Nephron progenitor cell (in vitro differentiated cells): ENCODE measurements at regions not wholly inside any gene's neighbourhood (a gene's known extent, or its start where the extent isn't known, plus 50 kb on each side); places are given as distances from the start of the nearest gene placed in this dataset.

Experiments
- DNase-seq: peaks from one replicate; pipeline ENCODE4 v3.0.0; 2021
- H3K27ac Mint-ChIP-seq: 2 replicates; pipeline ENCODE4 v1.8.0; 2021; ENCODE audit warnings: mild to moderate bottlenecking, moderate library complexity, mixed read lengths
- H3K27me3 Mint-ChIP-seq: 2 replicates; pipeline ENCODE4 v1.8.0; 2021; ENCODE audit warnings: mild to moderate bottlenecking, low read depth, mixed read lengths; ENCODE audit not compliant: poor library complexity
- H3K36me3 Mint-ChIP-seq: 2 replicates; pipeline ENCODE4 v1.8.0; 2021; ENCODE audit warnings: low read depth, mixed read lengths
- H3K4me1 Mint-ChIP-seq: 2 replicates; pipeline ENCODE4 v1.8.0; 2021; ENCODE audit warnings: mixed read lengths
- H3K4me3 Mint-ChIP-seq: 2 replicates; pipeline ENCODE4 v1.8.0; 2021; ENCODE audit warnings: mild to moderate bottlenecking, moderate library complexity, mixed read lengths
- H3K9me3 Mint-ChIP-seq: 2 replicates; pipeline ENCODE4 v1.8.0; 2021; ENCODE audit warnings: mild to moderate bottlenecking, moderate library complexity, mixed read lengths
- CTCF ChIP-seq: fragments of 200-600 bp; sonication (generic); IDR thresholded peaks from 2 replicates; pipeline ENCODE4 v1.5.0; 2021; ENCODE audit warnings: antibody characterized with exemption

DNA sequence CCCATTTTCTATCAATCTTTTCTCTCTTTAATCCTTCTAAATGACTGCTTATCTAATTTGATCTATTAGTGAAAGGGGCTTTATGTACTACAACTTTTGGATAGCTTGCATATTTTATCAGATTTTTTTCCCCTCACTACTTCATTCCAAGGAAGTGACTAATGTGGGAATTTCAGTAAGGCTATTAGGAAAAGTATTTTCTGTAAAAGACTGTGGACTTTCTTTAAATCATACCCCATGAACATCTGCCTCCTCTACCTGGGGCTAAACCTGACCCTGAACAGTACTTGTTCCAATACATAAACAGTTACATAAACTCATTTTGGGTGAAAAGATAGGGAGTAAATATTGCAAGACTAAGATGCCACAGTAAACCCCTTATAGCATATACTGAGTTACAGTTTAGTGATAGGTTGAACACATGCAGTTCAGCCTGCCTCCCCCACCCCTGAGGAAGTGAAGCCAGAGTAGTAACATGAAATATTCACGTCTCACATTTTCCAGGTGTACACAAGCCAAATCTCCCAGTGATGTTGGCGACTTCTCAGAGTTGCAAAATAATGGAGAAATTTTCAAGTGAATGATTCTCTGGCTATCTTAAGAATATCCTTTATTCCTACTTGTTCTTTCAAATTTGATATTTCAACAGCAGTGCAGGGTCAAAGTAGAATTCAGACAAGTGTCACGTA is 590.9 kb upstream of the ZEB2 start:
- DNase-seq, result no peak
- no peak for TF ChIP-seq CTCF
- H3K27ac Mint-ChIP-seq, result no peak overlapping the region
- no peaks in the 10 kb centered on the region for H3K36me3 Mint-ChIP-seq
- no peak overlapping the region for H3K4me3 Mint-ChIP-seq
- H3K27me3 Mint-ChIP-seq, result no peaks in the 10 kb centered on the region
- no peaks in the 10 kb centered on the region for H3K9me3 Mint-ChIP-seq
- peaks cover 16% of the 10 kb centered on the region for H3K4me1 Mint-ChIP-seq

GRCh38 chr2:145108959-145109710 is 589.2 kb upstream of the ZEB2 start:
- no peak for TF ChIP-seq CTCF
- H3K27me3 Mint-ChIP-seq, result no peaks in the 10 kb centered on the region
- H3K9me3 Mint-ChIP-seq, result no peaks in the 10 kb centered on the region
- H3K36me3 Mint-ChIP-seq, result no peaks in the 10 kb centered on the region
- H3K4me1 Mint-ChIP-seq, result peaks cover 30% of the 10 kb centered on the region
- no peak for DNase-seq
- H3K4me3 Mint-ChIP-seq, result no peak overlapping the region
- no peak overlapping the region for H3K27ac Mint-ChIP-seq

- H3K27me3 Mint-ChIP-seq, result no peaks in the 10 kb centered on the region
- peak; percentile 22 for DNase-seq
- H3K36me3 Mint-ChIP-seq, result no peaks in the 10 kb centered on the region
- H3K4me3 Mint-ChIP-seq, result no peak overlapping the region
- peaks cover 33% of the 10 kb centered on the region for H3K4me1 Mint-ChIP-seq
- no peak overlapping the region for H3K27ac Mint-ChIP-seq
- no peak for TF ChIP-seq CTCF
- H3K9me3 Mint-ChIP-seq, result no peaks in the 10 kb centered on the region
Measured at GRCh38 chr2:145108361-145108778, 588.5 kb upstream of the ZEB2 start.

DNA sequence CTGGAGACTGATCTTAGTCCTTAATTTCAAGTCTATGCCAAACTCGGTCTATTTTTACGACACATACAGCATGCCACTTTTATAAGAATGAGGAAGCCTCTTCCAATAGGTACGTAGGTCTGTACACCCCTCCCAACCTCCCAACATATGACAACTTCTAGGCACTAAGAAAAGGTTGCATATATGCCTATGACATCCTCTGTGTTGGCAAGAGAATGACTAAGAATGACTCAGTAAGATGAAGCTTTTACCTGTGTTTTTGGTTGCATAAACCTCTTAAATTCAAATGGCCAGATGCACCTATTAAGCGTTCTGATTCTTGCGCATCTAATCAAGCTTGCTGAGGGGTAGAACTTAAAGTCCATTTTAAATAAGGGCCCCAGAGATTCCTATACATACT is 586.4 kb upstream of the ZEB2 start:
- no peak for TF ChIP-seq CTCF
- no peaks in the 10 kb centered on the region for H3K27me3 Mint-ChIP-seq

GRCh38 chr2:145102706-145103105 is 582.8 kb upstream of the ZEB2 start:
- Mint-ChIP-seq H3K27ac (no peak overlapping the region), H3K36me3 (no peaks in the 10 kb centered on the region), H3K4me1 (peaks cover 17% of the 10 kb centered on the region), H3K9me3 (peaks cover 7% of the 10 kb centered on the region), H3K4me3 (no peak overlapping the region), H3K27me3 (no peaks in the 10 kb centered on the region)
- no peak for TF ChIP-seq CTCF
- DNase-seq, result no peak

More for the DNA sequence above, 586.4 kb upstream of the ZEB2 start:
- no peak overlapping the region for H3K27ac Mint-ChIP-seq
- H3K9me3 Mint-ChIP-seq, result peaks cover 7% of the 10 kb centered on the region
- DNase-seq, result no peak
- no peak overlapping the region for H3K4me3 Mint-ChIP-seq
- peaks cover 33% of the 10 kb centered on the region for H3K4me1 Mint-ChIP-seq
- no peaks in the 10 kb centered on the region for H3K36me3 Mint-ChIP-seq
